GM21786 (cell line): ENCODE measurements at regions not wholly inside any gene's neighbourhood (a gene's known extent, or its start where the extent isn't known, plus 50 kb on each side); places are given as distances from the start of the nearest gene placed in this dataset.

Experiments used
- ATAC-seq: cut with Tn5 transposase; IDR thresholded peaks from one replicate; pipeline ENCODE4 v1.9.1; 2021; ENCODE audit not compliant: unreplicated experiment

DNA sequence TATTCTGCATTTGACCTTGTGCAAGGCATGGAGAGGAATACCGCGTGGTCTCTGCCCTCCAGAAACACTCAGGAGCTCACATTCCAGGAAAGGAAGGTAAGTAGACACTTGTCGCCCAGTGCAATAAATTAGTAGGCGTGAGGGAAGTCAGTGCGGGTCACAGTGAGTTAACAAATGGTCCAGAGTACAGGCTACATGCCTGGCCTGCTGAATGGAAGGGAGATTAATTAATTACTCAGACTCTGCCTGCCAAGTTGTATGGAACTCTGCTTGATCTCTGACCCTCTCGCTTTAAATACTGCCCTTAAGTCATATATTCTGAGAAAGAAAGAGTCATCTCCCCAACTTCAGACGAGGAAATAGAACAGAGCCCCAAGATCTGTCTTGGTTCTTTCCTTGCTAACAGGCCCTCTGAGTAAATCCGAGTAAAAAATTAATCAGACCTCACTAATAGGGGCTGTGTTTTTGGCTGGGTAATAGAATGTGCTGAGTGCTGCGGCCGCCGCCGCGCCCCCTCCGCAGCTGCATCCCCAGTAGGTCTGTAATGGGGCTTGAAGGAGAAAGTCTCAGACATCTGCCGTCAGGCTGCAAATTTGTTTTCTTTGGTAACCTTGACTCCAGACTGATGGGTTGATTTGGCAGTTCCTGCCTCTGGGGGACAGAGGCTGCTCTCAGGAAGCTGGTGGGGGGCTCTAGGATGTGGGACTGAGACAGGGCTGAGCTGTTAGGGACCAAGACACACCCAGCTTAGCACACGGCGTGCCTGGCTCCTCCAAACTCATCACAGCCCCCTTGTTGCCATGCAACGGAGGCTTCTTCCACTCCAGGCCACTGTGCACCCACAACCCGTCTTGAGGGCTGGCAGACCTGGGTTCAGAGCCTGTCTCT lies 144.4 kb downstream of the NSG2 start:
- ATAC-seq: no peak

- ATAC-seq: no peak
Observed at GRCh38 chr5:174191076-174191475, 145.6 kb downstream of the NSG2 start.

DNA sequence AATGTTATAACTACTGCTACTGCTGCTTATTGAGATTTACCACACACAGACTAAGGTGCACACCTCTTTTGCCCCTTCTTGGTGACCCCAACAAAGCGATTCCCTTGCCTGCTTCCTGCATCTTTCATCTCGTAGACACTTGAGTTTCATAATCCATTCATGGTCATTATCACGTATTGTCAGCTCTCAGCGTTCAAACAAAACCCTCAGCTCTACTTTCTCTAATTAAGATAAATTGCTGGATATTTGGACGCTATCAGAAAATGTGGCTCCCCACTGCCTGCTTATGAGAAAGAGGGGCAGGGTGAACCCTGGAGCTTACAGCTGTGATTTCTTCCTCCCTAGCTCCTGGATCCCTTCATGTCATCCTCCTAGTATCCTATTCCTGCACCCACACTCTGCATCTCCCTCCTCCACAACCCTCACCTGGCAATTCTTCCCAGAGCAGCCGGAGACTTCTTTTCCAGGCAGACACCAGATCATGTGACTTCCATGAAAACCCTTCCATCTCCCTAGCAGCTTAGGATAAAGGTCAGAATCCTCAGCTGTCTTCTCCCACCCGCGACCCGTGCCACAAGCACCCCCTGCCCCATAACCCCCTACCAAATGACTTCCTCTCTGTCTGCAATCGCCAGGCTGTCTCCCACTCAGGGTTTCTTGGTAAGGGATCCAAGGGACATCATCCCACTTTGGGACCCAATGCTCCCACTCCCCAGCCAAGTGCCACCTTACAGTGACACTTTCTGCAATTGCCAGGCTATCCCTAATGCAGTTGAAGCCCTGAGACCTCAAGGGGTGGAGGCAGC lies 146.5 kb downstream of the NSG2 start:
- ATAC-seq: no peak

DNA sequence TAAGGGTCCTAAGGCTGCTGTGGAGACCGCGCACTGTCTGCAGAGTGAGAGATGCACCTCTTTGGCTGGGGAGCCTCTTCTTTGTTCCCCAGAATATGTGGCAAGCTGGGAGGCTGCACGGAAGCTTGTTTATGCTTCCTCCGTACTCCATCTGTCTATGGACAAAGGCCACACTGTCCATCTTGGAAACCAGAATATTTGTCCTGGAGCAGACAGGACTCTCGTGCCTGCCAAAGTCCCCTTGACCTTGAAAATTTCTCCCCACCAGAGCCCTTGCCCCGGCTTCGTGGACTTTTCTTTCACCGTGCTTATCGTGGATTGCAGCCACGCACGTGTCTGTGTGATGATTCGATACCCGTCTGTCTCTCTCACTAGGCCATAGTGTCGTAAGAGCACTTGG lies 147.4 kb downstream of the NSG2 start:
- ATAC-seq: no peak

- no peak for ATAC-seq
Observed at GRCh38 chr5:174195517-174195916, 150.0 kb downstream of the NSG2 start.

DNA sequence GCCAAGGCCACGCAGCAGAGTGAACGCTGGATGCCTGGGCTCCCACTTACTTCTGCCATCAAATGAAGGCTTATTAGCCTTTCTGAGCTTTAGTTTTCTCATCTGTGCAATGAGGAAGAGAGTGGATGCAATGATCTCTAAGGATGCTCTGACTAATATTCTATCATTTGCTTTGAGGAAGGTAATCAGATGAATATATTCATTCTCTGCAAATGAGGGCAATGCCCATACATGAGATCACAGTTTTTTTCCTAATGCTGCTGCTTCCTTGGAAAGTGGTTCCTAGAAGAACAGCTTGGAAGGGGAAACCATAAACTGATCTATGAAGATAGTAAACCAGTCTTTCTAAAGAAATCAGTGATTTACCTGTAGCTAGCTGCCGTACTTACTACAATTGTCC lies 152.4 kb downstream of the NSG2 start:
- no peak for ATAC-seq

- no peak for ATAC-seq
Observed at GRCh38 chr5:174198541-174198940, 153.0 kb downstream of the NSG2 start.

DNA sequence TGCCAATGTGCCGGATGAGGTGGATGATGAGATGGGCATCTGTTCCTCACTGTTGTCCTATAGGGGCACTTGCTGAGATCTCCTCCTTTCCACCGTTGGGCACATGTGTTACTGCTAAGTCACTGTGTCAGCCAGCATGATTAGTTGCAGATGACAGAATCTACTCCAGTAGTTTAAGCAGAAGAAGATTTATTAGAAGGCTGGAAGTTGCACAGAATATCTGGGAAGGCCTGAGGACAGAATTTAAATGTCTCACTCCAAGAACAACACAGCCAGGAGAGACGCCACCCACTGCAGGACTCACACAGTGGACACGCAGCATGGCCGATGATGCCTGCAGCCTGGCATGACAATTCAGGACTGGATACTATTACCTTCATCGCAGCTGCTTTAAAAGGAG lies 157.5 kb downstream of the NSG2 start:
- ATAC-seq: no peak

GRCh38 chr5:174204535-174205313 lies 159.2 kb downstream of the NSG2 start:
- ATAC-seq: no peak

GRCh38 chr5:174205939-174206338 lies 160.4 kb downstream of the NSG2 start:
- ATAC-seq: no peak

- ATAC-seq: no peak
Observed at GRCh38 chr5:174210596-174211276, 165.2 kb downstream of the NSG2 start.

DNA sequence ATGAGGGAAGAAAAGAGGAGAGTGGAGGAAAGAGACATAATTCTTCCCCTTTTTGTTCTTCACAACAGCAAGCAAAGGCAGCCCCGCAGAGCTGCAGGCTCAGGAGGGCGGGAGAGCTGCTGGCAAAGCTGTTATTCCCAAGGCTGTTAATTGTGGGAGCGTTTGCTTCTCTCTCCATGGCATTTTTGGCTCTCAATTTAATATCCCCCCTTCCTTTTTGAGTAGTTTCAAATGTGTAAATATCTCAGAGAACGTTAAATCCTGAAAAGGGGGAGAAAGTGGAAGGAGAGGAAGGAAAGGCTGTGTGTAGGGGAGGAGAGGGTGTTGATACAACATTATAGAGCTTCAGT lies 165.7 kb downstream of the NSG2 start:
- ATAC-seq: no peak

DNA sequence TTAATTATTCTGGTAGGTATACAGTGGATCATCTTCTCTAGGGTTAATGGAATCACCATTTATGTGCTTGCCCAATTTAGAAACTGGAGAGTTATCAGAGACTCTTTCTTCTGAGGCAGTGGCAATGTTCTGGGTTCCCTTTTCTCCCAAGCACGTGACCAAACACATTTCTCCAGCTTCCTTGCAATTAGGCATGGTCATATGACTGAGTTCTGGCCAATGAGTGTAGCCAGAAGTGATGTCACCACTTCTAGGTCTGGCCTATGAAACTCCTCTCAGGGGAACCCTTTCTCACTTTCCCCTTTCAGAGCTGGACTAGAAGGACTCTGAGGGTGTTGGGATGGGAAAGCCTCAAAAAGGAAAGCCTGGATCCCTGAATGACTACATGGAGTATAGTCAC lies 172.0 kb downstream of the NSG2 start:
- ATAC-seq: no peak

DNA sequence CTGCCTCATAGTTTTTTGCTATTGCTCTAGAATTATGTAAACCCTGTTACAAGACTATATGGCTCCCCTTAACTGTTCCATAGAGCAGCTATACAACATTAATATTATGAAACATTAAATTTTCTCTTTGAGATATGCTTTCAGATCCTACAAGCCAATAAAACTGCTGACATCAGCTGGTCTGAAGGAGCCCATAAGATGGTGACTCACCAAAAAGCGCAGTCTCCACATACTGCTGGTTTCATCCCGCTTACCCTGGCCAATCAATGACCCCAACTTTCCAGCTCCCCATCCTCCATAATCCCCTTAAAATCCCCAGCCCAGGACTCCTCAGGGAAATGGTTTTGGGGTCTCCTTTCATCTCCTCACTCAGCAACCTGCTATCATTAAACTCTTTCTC lies 172.7 kb downstream of the NSG2 start:
- no peak for ATAC-seq

GRCh38 chr5:174220417-174220816 lies 174.9 kb downstream of the NSG2 start:
- no peak for ATAC-seq

GRCh38 chr5:174221436-174221835 lies 175.9 kb downstream of the NSG2 start:
- ATAC-seq: no peak

GRCh38 chr5:174221946-174222345 lies 176.4 kb downstream of the NSG2 start:
- ATAC-seq: no peak

GRCh38 chr5:174222891-174223290 lies 177.4 kb downstream of the NSG2 start:
- ATAC-seq: no peak

GRCh38 chr5:174223355-174223754 lies 177.8 kb downstream of the NSG2 start:
- ATAC-seq: no peak

GRCh38 chr5:174229068-174229467 lies 183.6 kb downstream of the NSG2 start:
- ATAC-seq: no peak
